Upper lobe of right lung (tissue), 1 donor: ENCODE measurements at regions not wholly inside any gene's neighbourhood (a gene's known extent, or its start where the extent isn't known, plus 50 kb on each side); places are given as distances from the start of the nearest gene placed in this dataset.

Source experiments
- ATAC-seq: fragments of 200-7000 bp; cut with Tn5 transposase; one replicate; pipeline ENCODE4 v1.9.1; 2020; ENCODE audit warnings: mild to moderate bottlenecking, moderate library complexity
- DNase-seq: peaks from one replicate; pipeline ENCODE4 v3.0.0-alpha.2; 2020
- H3K27ac ChIP-seq: fragments of 200-600 bp; one replicate; pipeline ENCODE4 v1.8.0; 2022
- H3K27me3 ChIP-seq: fragments of 200-600 bp; one replicate; pipeline ENCODE4 v1.8.0; 2022; ENCODE audit warnings: mild to moderate bottlenecking
- H3K36me3 ChIP-seq: fragments of 200-600 bp; one replicate; pipeline ENCODE4 v1.8.0; 2022
- H3K4me1 ChIP-seq: fragments of 200-600 bp; one replicate; pipeline ENCODE4 v1.8.0; 2022
- H3K4me3 ChIP-seq: fragments of 200-600 bp; one replicate; pipeline ENCODE4 v1.8.0; 2022; ENCODE audit warnings: mild to moderate bottlenecking
- H3K9me3 ChIP-seq: fragments of 200-600 bp; one replicate; pipeline ENCODE4 v1.8.0; 2022
- CTCF ChIP-seq: fragments of 200-600 bp; IDR thresholded peaks from one replicate; pipeline ENCODE4 v1.8.0; 2022; ENCODE audit warnings: antibody characterized with exemption
- intact Hi-C: fragments of 100-400 bp; cut with DNase I; formaldehyde crosslinking; loops from one replicate; pipeline ENCODE4 v1.11.0; 2022
- donor health status: DM: no; HTN: yes; CAD: no; lungs with severe emphysema.

- Histone ChIP-seq H3K36me3 (no peaks in the 10 kb centered on the region), H3K4me1 (peaks cover 12% of the 10 kb centered on the region), H3K4me3 (no peak overlapping the region), H3K9me3 (no peaks in the 10 kb centered on the region), H3K27ac (peak overlapping the region; percentile 39), H3K27me3 (no peaks in the 10 kb centered on the region)
- ATAC-seq (no peak), DNase-seq (no peak)
- intact Hi-C loops: no loop called here
- no peak for TF ChIP-seq CTCF
These were observed 387.0 kb upstream of the PROK2 start for GRCh38 chr3:72171946-72172345.

- no peak overlapping the region for H3K4me3 ChIP-seq
- no peaks in the 10 kb centered on the region for H3K9me3 ChIP-seq
- peaks cover 7% of the 10 kb centered on the region for H3K4me1 ChIP-seq
- no peak overlapping the region for H3K27ac ChIP-seq
- no peak for TF ChIP-seq CTCF
- no peak for ATAC-seq
- no peaks in the 10 kb centered on the region for H3K36me3 ChIP-seq
- intact Hi-C loops: no loop called here
- DNase-seq: no peak
- H3K27me3 ChIP-seq: no peaks in the 10 kb centered on the region
These were observed 386.5 kb upstream of the PROK2 start for GRCh38 chr3:72171463-72171881.

GRCh38 chr3:72169561-72170472, 384.9 kb upstream of the PROK2 start:
- Histone ChIP-seq H3K27ac (no peak overlapping the region), H3K4me1 (peaks cover 2% of the 10 kb centered on the region), H3K4me3 (no peak overlapping the region), H3K36me3 (no peaks in the 10 kb centered on the region), H3K9me3 (no peaks in the 10 kb centered on the region), H3K27me3 (no peaks in the 10 kb centered on the region)
- ATAC-seq (no peak), DNase-seq (no peak)
- intact Hi-C loops: no loop called here
- TF ChIP-seq CTCF: no peak

- intact Hi-C loops: no loop called here
- no peak for ATAC-seq
- no peak for DNase-seq
- H3K9me3 ChIP-seq: no peaks in the 10 kb centered on the region
- no peak overlapping the region for H3K27ac ChIP-seq
- no peak for TF ChIP-seq CTCF
- no peaks in the 10 kb centered on the region for H3K36me3 ChIP-seq
- H3K4me1 ChIP-seq: peaks cover 2% of the 10 kb centered on the region
- H3K27me3 ChIP-seq: no peaks in the 10 kb centered on the region
- H3K4me3 ChIP-seq: no peak overlapping the region
These were observed 384.2 kb upstream of the PROK2 start for GRCh38 chr3:72169120-72169519.

- Histone ChIP-seq H3K27ac (no peak overlapping the region), H3K36me3 (no peaks in the 10 kb centered on the region), H3K27me3 (no peaks in the 10 kb centered on the region), H3K9me3 (no peaks in the 10 kb centered on the region), H3K4me1 (no peaks in the 10 kb centered on the region), H3K4me3 (no peak overlapping the region)
- intact Hi-C loops: no loop called here
- TF ChIP-seq CTCF: no peak
- DNase-seq (no peak), ATAC-seq (no peak)
These were observed 380.9 kb upstream of the PROK2 start for GRCh38 chr3:72165808-72166207.
